ENCODE measurements at regions not wholly inside any gene's neighbourhood (a gene's known extent, or its start where the extent isn't known, plus 50 kb on each side); places are given as distances from the start of the nearest gene placed in this dataset.
"Not testable (repeated sequence)": the region's sequence is repeated elsewhere in the genome, so short reads cannot be mapped to it uniquely, and the experiment has no call there.

DNA sequence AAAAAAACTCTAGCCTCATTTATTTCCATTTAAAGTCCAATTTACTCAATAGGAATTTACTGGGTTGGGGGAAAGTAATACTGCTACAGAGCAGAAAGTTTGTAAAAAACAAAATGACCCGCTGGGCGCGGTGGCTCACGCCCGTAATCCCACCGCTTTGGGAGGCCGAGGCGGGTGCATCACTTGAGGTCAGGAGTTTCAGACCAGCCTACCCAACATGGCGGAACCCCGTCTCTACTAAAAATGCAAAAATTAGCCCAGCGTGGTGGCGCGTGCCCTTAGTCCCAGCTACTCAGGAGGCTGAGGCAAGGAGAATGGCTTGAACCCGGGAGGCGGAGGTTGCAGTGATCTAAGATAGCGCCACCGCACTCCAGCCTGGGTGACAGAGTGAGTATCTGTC is 745.6 kb downstream of the SLITRK1 start:
- no peaks in the 10 kb centered on the region for H3K36me3 ChIP-seq (replicated peaks; ENCODE audit: insufficient read depth, low read depth)
- no peaks in the 10 kb centered on the region for H3K9me3 ChIP-seq (ENCODE audit: low read depth)
- no peak for DNase-seq (ENCODE audit: low spot score)
- no peaks in the 10 kb centered on the region for H3K4me1 ChIP-seq (ENCODE audit: insufficient read depth)
- H3K27ac ChIP-seq = no peak overlapping the region
- no peak overlapping the region for H2AFZ ChIP-seq
- H3K79me2 ChIP-seq = no peaks in the 10 kb centered on the region
- H4K20me1 ChIP-seq (ENCODE audit: insufficient read depth, poor library complexity, severe bottlenecking) = no peaks in the 10 kb centered on the region
- no peak overlapping the region for H3K4me3 ChIP-seq
- WGBS (ENCODE audit: low lambda C conversion rate, missing lambda C conversion rate) = 94% methylated on average over 16 of the region's 17 CpGs
- H3K9me2 ChIP-seq (replicated peaks; ENCODE audit: insufficient read depth) = no peaks in the 10 kb centered on the region
- H3K27me3 ChIP-seq = no peaks in the 10 kb centered on the region
- TF ChIP-seq EZH2phosphoT487 (IDR thresholded peaks at IDR 0.05; ENCODE audit: low read depth, severe bottlenecking, unreplicated experiment) (no peak), EZH2 (IDR thresholded peaks at IDR 0.05; ENCODE audit: borderline replicate concordance) (no peak)
- TF ChIP-seq, protein P1, sequence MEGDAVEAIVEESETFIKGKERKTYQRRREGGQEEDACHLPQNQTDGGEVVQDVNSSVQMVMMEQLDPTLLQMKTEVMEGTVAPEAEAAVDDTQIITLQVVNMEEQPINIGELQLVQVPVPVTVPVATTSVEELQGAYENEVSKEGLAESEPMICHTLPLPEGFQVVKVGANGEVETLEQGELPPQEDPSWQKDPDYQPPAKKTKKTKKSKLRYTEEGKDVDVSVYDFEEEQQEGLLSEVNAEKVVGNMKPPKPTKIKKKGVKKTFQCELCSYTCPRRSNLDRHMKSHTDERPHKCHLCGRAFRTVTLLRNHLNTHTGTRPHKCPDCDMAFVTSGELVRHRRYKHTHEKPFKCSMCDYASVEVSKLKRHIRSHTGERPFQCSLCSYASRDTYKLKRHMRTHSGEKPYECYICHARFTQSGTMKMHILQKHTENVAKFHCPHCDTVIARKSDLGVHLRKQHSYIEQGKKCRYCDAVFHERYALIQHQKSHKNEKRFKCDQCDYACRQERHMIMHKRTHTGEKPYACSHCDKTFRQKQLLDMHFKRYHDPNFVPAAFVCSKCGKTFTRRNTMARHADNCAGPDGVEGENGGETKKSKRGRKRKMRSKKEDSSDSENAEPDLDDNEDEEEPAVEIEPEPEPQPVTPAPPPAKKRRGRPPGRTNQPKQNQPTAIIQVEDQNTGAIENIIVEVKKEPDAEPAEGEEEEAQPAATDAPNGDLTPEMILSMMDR (IDR thresholded peaks at IDR 0.05; ENCODE audit: poor library complexity) = no peak
- H3K4me2 ChIP-seq = no peak overlapping the region

DNA sequence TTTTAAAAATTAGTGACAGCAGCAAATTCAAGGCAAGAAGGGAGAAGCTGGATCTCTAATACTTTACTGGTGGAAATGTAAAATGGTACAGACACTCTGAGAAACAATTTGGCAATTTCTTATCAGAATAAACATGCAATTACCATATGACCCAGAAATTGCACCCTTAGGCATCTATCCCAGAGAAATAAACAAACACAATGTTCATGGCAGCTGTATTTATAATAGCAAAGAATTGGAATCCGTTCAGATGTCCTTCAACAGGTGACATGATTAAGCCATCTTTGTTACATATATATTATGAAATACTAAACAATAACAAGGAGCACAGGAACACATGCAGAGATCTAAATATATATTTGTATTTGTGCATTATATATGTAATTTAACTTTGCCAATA is 756.5 kb downstream of the SLITRK1 start:
- H3K79me2 ChIP-seq = no peaks in the 10 kb centered on the region
- no peaks in the 10 kb centered on the region for H3K9me2 ChIP-seq (replicated peaks; ENCODE audit: insufficient read depth)
- 45% methylated on average over 1 of the region's 1 CpG for WGBS (ENCODE audit: low lambda C conversion rate, missing lambda C conversion rate)
- no peaks in the 10 kb centered on the region for H3K27me3 ChIP-seq
- no peaks in the 10 kb centered on the region for H3K4me1 ChIP-seq (ENCODE audit: insufficient read depth)
- DNase-seq (ENCODE audit: low spot score) = no peak
- no peak overlapping the region for H3K4me3 ChIP-seq
- H2AFZ ChIP-seq = no peak overlapping the region
- H3K9me3 ChIP-seq (ENCODE audit: low read depth) = no peaks in the 10 kb centered on the region
- H3K4me2 ChIP-seq = no peak overlapping the region
- TF ChIP-seq, protein P1 (IDR thresholded peaks at IDR 0.05; ENCODE audit: poor library complexity) = no peak
- TF ChIP-seq EZH2 (IDR thresholded peaks at IDR 0.05; ENCODE audit: borderline replicate concordance) (no peak), EZH2phosphoT487 (IDR thresholded peaks at IDR 0.05; ENCODE audit: low read depth, severe bottlenecking, unreplicated experiment) (no peak)
- no peaks in the 10 kb centered on the region for H4K20me1 ChIP-seq (ENCODE audit: insufficient read depth, poor library complexity, severe bottlenecking)
- H3K36me3 ChIP-seq (replicated peaks; ENCODE audit: insufficient read depth, low read depth) = no peaks in the 10 kb centered on the region
- H3K27ac ChIP-seq = no peak overlapping the region

DNA sequence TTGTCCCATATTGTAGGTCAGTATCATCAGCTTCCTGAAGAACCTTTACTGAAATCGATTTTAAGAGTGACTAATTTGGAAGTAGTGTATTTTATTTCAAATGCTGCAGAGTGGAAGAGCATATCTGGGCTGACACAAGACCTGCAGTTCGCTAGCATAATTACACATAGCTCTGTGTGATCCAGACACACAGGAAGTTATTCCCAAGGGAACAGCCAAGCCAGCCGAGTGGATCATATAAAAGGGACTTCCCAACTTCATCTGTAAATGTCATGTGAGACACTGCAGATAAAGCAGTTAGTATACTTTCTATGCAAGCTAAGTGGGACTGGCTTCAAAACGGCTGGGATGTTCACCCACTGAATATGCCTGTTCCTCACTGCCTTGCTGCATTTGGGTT is 760.4 kb downstream of the SLITRK1 start:
- Histone ChIP-seq H3K4me3 (no peak overlapping the region), H3K9me2 (replicated peaks; ENCODE audit: insufficient read depth) (no peaks in the 10 kb centered on the region), H3K27ac (no peak overlapping the region), H2AFZ (no peak overlapping the region), H4K20me1 (ENCODE audit: insufficient read depth, poor library complexity, severe bottlenecking) (no peaks in the 10 kb centered on the region), H3K9me3 (ENCODE audit: low read depth) (no peaks in the 10 kb centered on the region), H3K79me2 (no peaks in the 10 kb centered on the region), H3K4me1 (ENCODE audit: insufficient read depth) (no peaks in the 10 kb centered on the region), H3K36me3 (replicated peaks; ENCODE audit: insufficient read depth, low read depth) (no peaks in the 10 kb centered on the region), H3K4me2 (no peak overlapping the region), H3K27me3 (no peaks in the 10 kb centered on the region)
- DNase-seq (ENCODE audit: low spot score) = no peak
- 57% methylated on average over 4 of the region's 4 CpGs for WGBS (ENCODE audit: low lambda C conversion rate, missing lambda C conversion rate)
- TF ChIP-seq, protein P1 (IDR thresholded peaks at IDR 0.05; ENCODE audit: poor library complexity) = no peak

DNA sequence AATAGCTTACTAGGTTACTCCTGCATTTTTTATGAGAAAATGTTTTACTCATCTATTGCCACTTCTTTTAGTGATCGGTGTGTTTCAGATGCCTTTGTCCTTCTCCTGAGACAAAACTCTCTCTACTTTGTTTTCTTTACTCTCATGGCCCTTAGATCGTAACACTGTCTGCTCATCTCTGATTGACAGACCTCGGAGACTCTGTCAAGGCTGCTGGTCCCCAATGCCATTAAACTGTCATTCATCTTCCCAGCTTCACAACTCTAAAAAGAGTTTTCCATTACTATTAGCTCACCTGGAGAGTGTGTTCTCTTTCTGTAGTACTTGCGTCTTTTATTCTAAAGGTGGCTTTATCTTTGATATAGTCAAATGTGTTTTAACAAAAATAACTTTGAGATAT is 765.2 kb downstream of the SLITRK1 start:
- Histone ChIP-seq H3K9me3 (ENCODE audit: low read depth) (no peaks in the 10 kb centered on the region), H3K79me2 (no peaks in the 10 kb centered on the region), H3K36me3 (replicated peaks; ENCODE audit: insufficient read depth, low read depth) (no peaks in the 10 kb centered on the region), H3K4me2 (no peak overlapping the region), H3K4me3 (no peak overlapping the region), H3K4me1 (ENCODE audit: insufficient read depth) (no peaks in the 10 kb centered on the region), H3K27ac (no peak overlapping the region), H4K20me1 (ENCODE audit: insufficient read depth, poor library complexity, severe bottlenecking) (no peaks in the 10 kb centered on the region), H3K9me2 (replicated peaks; ENCODE audit: insufficient read depth) (no peaks in the 10 kb centered on the region), H3K27me3 (no peaks in the 10 kb centered on the region), H2AFZ (no peak overlapping the region)
- 77% methylated on average over 4 of the region's 4 CpGs for WGBS (ENCODE audit: low lambda C conversion rate, missing lambda C conversion rate)
- TF ChIP-seq, protein P1 (IDR thresholded peaks at IDR 0.05; ENCODE audit: poor library complexity) = no peak
- no peak for TF ChIP-seq EZH2phosphoT487 (IDR thresholded peaks at IDR 0.05; ENCODE audit: low read depth, severe bottlenecking, unreplicated experiment)
- no peak for DNase-seq (ENCODE audit: low spot score)

DNA sequence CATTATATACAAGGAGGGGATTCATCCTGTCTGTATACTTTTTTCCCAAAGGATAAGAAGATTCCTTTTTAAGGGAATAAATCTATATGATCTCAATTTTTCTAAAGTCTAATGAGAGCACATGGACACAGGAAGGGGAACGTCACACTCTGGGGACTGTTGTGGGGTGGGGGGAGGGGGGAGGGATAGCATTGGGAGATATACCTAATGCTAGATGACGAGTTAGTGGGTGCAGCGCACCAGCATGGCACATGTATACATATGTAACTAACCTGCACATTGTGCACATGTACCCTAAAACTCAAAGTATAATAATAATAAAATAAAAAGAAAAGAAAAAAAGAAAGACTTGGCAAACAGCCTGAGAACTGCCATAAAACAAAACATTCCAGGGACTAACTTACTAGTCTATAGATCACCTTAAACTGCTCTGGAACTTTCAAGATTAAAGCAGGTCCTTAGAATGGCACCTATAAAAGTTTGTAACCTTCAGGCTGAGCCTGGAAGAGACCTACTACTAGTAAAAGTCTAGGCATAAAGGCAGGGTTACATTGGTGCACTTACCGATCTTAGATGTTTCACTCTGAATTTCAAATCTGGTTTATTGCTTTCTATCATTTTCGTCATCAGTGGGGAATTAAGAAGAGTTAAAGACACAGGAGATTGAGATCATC is 780.6 kb downstream of the SLITRK1 start:
- not testable (repeated sequence) for H3K9me3 ChIP-seq (ENCODE audit: low read depth); H3K36me3 ChIP-seq (replicated peaks; ENCODE audit: insufficient read depth, low read depth); H3K27ac ChIP-seq; H4K20me1 ChIP-seq (ENCODE audit: insufficient read depth, poor library complexity, severe bottlenecking); H2AFZ ChIP-seq; H3K4me3 ChIP-seq; H3K4me2 ChIP-seq; H3K9me2 ChIP-seq (replicated peaks; ENCODE audit: insufficient read depth); H3K27me3 ChIP-seq; H3K79me2 ChIP-seq; DNase-seq (ENCODE audit: low spot score); H3K4me1 ChIP-seq (ENCODE audit: insufficient read depth)
- 85% methylated on average over 3 of the region's 5 CpGs for WGBS (ENCODE audit: low lambda C conversion rate, missing lambda C conversion rate)

Measured in hepatocyte (in vitro differentiated cells).